Endodermal cell (in vitro differentiated cells): ENCODE measurements at regions not wholly inside any gene's neighbourhood (a gene's known extent, or its start where the extent isn't known, plus 50 kb on each side); places are given as distances from the start of the nearest gene placed in this dataset.

Source experiments
- DNase-seq: peaks from one replicate; pipeline ENCODE4 v3.0.0-alpha.2; 2017
- H3K27ac ChIP-seq: 2 replicates; pipeline ENCODE4 v1.5.1; 2013; ENCODE audit warnings: mild to moderate bottlenecking, low read depth, low read length, moderate library complexity
- H3K27me3 ChIP-seq: 2 replicates; pipeline ENCODE4 v1.6.1; 2013; ENCODE audit warnings: mild to moderate bottlenecking, low read length, moderate library complexity; ENCODE audit not compliant: insufficient read depth, control insufficient read depth, poor library complexity, severe bottlenecking
- H3K36me3 ChIP-seq: 2 replicates; pipeline ENCODE4 v1.7.0; 2013; ENCODE audit warnings: mild to moderate bottlenecking, low read length, moderate library complexity; ENCODE audit not compliant: control insufficient read depth, insufficient read depth
- H3K4me1 ChIP-seq: one replicate; pipeline ENCODE4 v1.7.0; 2013; ENCODE audit warnings: low read length; ENCODE audit not compliant: control insufficient read depth, insufficient read depth
- H3K4me3 ChIP-seq: 2 replicates; pipeline ENCODE4 v1.5.1; 2013; ENCODE audit warnings: mild to moderate bottlenecking, low read length, moderate library complexity
- H3K9ac ChIP-seq: 2 replicates; pipeline ENCODE4 v1.6.1; 2013; ENCODE audit warnings: mild to moderate bottlenecking, low read length, moderate library complexity; ENCODE audit not compliant: poor library complexity, severe bottlenecking; ENCODE audit errors: extremely low read depth
- H3K9me3 ChIP-seq: 2 replicates; pipeline ENCODE4 v1.6.1; 2013; ENCODE audit warnings: mild to moderate bottlenecking, low read length, moderate library complexity; ENCODE audit not compliant: control insufficient read depth
- H3K27ac Mint-ChIP-seq: 2 replicates; pipeline ENCODE4 v1.8.0; 2020; ENCODE audit warnings: mixed read lengths
- H3K27me3 Mint-ChIP-seq: 2 replicates; pipeline ENCODE4 v1.8.0; 2021; ENCODE audit warnings: mild to moderate bottlenecking, mixed read lengths; ENCODE audit not compliant: insufficient read depth
- H3K36me3 Mint-ChIP-seq: 2 replicates; pipeline ENCODE4 v1.8.0; 2020; ENCODE audit warnings: low read depth, mixed read lengths
- H3K4me1 Mint-ChIP-seq: 2 replicates; pipeline ENCODE4 v1.8.0; 2020; ENCODE audit warnings: mixed read lengths
- H3K4me3 Mint-ChIP-seq: 2 replicates; pipeline ENCODE4 v1.8.0; 2020; ENCODE audit warnings: mild to moderate bottlenecking, moderate library complexity, mixed read lengths
- H3K9me3 Mint-ChIP-seq: 2 replicates; pipeline ENCODE4 v1.8.0; 2020; ENCODE audit warnings: mild to moderate bottlenecking, mixed read lengths
- whole genome bisulfite sequencing, 2 experiments: methylation state at CpG; one replicate each; pipeline versions ENCODE4 v1.1.5 to v1.1.7; 2013; ENCODE audit warnings: missing lambda C conversion rate in 2 of 2, mixed read lengths in 1 of 2; ENCODE audit not compliant: insufficient coverage in 1 of 2, insufficient read length in 1 of 2; 5-methylcytosine and 5-hydroxymethylcytosine counted together
- TF ChIP-seq, protein P1 (sequence below): fragments of 200-600 bp; sonication (generic); conservative IDR thresholded peaks from 2 replicates; pipeline ENCODE4 v1.5.0; 2021; ENCODE audit warnings: antibody characterized with exemption, mild to moderate bottlenecking

DNA sequence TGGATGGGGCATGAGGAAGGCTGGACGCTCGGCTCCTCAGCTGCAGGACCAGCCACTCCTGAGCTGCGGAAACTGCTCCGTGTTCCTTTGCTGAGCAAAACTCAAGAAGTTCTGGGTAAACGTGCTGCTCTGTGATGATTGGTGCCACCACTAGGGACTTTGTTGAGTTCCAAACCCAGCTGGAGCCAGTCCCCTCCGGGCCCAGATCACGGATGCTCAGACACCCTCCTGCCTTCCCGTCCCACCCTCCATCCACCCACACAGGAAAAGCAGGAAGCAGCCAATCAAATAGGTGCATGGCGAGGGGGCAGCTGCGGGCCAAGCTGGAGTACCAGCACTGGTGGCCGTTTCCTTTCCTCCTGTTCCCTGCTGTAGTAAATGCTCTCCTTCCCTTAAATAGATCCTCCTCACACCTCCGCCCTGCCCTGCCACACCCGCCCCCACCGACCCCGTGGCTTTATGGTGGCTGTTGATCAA, 68.0 kb downstream of the ADRA2C start:
- Histone ChIP-seq H3K27me3 (no peaks in the 10 kb centered on the region), H3K9me3 (no peaks in the 10 kb centered on the region), H3K36me3 (no peaks in the 10 kb centered on the region), H3K27ac (no peak overlapping the region), H3K9ac (no peak overlapping the region), H3K4me3 (no peak overlapping the region), H3K4me1 (peaks cover 8% of the 10 kb centered on the region)
- no peak overlapping the region for H3K4me3 Mint-ChIP-seq
- no peak overlapping the region for H3K27ac Mint-ChIP-seq
- TF ChIP-seq, protein P1, sequence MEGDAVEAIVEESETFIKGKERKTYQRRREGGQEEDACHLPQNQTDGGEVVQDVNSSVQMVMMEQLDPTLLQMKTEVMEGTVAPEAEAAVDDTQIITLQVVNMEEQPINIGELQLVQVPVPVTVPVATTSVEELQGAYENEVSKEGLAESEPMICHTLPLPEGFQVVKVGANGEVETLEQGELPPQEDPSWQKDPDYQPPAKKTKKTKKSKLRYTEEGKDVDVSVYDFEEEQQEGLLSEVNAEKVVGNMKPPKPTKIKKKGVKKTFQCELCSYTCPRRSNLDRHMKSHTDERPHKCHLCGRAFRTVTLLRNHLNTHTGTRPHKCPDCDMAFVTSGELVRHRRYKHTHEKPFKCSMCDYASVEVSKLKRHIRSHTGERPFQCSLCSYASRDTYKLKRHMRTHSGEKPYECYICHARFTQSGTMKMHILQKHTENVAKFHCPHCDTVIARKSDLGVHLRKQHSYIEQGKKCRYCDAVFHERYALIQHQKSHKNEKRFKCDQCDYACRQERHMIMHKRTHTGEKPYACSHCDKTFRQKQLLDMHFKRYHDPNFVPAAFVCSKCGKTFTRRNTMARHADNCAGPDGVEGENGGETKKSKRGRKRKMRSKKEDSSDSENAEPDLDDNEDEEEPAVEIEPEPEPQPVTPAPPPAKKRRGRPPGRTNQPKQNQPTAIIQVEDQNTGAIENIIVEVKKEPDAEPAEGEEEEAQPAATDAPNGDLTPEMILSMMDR, result peak; percentile 40
- H3K27me3 Mint-ChIP-seq, result peaks cover 22% of the 10 kb centered on the region
- 74 to 76% methylated on average over 10 to 15 of the region's 15 CpGs for WGBS, 2 experiments
- H3K4me1 Mint-ChIP-seq, result peaks cover 18% of the 10 kb centered on the region
- no peaks in the 10 kb centered on the region for H3K36me3 Mint-ChIP-seq
- H3K9me3 Mint-ChIP-seq, result peaks cover 6% of the 10 kb centered on the region
- peak; percentile 60 for DNase-seq

DNA sequence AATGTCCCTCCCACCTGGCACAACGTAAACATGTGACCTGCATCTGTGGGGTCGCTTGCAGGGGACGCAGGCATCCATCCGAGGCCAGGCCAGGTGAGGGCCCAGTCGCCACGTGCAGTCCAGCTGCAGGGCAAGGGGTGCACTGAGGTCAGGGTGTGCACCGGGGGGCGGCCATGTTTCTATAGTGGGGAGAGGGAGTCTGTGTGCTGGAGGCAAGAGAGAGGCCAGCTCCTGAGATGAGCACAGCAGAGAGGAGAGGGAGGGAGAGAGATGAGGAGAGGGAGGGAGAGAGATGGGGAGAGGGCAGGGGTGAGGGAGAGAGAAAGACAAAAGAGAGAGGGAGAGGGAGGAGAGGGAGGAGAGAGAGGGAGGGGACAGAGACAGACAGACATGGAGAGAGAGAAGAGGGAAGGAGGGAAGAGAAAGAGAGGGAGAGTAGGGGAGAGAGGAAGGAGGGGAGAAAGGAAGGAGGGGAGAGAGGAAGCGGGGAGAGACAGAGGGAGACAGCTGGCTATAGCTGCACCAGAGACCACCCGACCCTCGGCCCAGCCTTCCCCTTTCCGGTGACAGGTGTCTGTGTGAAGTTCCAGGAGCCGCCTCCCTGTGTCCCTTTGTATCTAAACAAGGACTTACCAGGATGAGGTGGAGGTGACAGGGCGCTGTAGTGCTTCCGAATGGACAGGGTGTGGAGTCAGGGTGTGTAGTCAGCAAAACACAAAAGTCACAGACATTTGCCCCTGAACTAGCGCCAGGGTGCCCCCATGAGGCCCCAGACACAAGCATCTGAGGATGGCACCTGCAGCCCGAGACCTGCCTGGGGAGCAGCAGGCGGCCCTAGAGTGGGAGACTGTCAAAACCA, 68.7 kb downstream of the ADRA2C start:
- no peak overlapping the region for H3K4me3 Mint-ChIP-seq
- H3K4me1 Mint-ChIP-seq, result peaks cover 16% of the 10 kb centered on the region
- H3K36me3 Mint-ChIP-seq, result no peaks in the 10 kb centered on the region

DNA sequence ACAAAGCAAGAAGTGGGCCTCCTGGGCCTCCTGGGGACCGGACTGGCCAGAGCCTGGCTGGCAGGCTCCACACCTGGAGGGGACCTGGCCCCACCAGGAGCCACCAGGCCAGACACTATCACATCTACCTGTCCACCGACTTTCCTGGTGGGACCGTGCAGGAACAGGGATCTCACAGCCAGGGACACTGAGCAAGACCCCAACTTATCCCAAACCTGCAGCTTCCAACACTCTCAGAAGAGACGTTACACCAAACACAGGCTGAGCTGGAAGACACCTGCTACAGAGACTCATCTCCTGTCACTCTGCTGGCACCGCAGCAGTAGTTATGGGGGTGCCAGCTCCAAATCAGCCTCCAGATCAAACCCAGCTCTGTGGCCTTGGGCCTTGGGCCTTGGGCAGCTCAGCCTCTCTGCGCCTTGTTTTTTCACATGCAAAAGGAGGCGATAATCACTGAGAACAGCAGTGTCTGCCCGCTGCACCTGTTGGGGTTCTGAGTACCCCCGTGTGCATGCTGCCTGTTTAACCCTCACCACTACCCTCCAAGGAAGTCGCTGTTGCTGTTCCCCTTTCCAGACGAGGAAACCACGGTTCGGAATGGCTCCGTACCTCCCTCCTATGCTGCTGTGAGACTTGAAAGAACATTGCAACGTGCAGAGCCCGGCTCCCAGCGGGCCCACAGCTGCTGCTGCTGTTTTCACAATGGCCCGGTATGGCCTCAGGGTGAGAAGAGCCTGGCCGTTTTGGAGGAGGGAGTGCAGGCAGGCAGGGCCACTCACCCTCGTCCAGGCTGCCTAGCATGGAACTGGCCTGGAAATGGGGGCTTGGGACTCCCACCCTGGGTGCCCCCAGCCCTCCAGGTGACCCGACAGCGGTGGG, 69.6 kb downstream of the ADRA2C start:
- Histone ChIP-seq H3K27me3 (no peaks in the 10 kb centered on the region), H3K4me3 (no peak overlapping the region), H3K9me3 (no peaks in the 10 kb centered on the region), H3K27ac (no peak overlapping the region), H3K9ac (no peak overlapping the region), H3K4me1 (peaks cover 4% of the 10 kb centered on the region), H3K36me3 (no peaks in the 10 kb centered on the region)
- peaks cover 9% of the 10 kb centered on the region for H3K4me1 Mint-ChIP-seq
- TF ChIP-seq, protein P1, result no peak
- 50 to 57% methylated on average over 8 to 22 of the region's 22 CpGs for WGBS, 2 experiments
- H3K27me3 Mint-ChIP-seq, result peaks cover 22% of the 10 kb centered on the region
- peaks cover 6% of the 10 kb centered on the region for H3K9me3 Mint-ChIP-seq
- no peaks in the 10 kb centered on the region for H3K36me3 Mint-ChIP-seq
- H3K27ac Mint-ChIP-seq, result no peak overlapping the region
- no peak overlapping the region for H3K4me3 Mint-ChIP-seq
- peak; percentile 82 for DNase-seq

More for the DNA sequence above, 68.7 kb downstream of the ADRA2C start:
- H3K36me3 ChIP-seq, result no peaks in the 10 kb centered on the region
- H3K27ac Mint-ChIP-seq, result no peak overlapping the region
- H3K9me3 ChIP-seq, result no peaks in the 10 kb centered on the region
- peaks cover 8% of the 10 kb centered on the region for H3K4me1 ChIP-seq
- H3K9ac ChIP-seq, result no peak overlapping the region
- TF ChIP-seq, protein P1, result no peak
- DNase-seq, result peak; percentile 62
- peaks cover 22% of the 10 kb centered on the region for H3K27me3 Mint-ChIP-seq
- H3K9me3 Mint-ChIP-seq, result peaks cover 6% of the 10 kb centered on the region
- WGBS, 2 experiments, result 66 to 82% methylated on average over 16 to 18 of the region's 18 CpGs
- no peak overlapping the region for H3K27ac ChIP-seq
- no peak overlapping the region for H3K4me3 ChIP-seq
- no peaks in the 10 kb centered on the region for H3K27me3 ChIP-seq
